ENCODE measurements at regions not wholly inside any gene's neighbourhood (a gene's known extent, or its start where the extent isn't known, plus 50 kb on each side); places are given as distances from the start of the nearest gene placed in this dataset.

DNA sequence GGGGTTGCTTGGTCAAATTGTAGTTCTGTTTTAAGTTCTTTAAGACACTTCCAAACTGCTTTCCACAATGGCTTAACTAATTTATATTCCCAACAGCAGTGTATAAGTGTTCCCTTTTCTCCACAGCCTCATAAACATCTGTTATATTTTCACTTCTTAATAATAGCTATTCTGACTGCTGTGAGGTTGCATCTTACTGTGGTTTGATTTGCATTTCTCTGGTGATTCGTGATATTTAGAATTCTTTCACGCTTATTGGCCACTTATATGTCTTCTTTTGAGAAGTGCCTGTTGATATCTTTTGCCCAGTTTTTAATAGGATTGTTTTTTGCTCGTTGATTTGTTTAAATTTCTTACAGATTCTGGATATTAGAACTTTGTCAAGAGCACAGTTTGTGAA, 278.6 kb upstream of the ITM2A start:
- Histone ChIP-seq H3K4me1 (ENCODE audit: control insufficient read depth in 1 of 2, insufficient read depth in 2 of 2, low read length in 2 of 2) (no peaks in the 10 kb centered on the region), H3K79me2 (ENCODE audit: insufficient read depth, low read length) (no peaks in the 10 kb centered on the region), H3K9ac (ENCODE audit: low read length) (no peak overlapping the region), H3K36me3 (ENCODE audit: control insufficient read depth in 1 of 2, insufficient read depth in 2 of 2, low read length in 2 of 2) (no peaks in the 10 kb centered on the region), H2AFZ (ENCODE audit: low read depth, low read length, poor library complexity, severe bottlenecking) (no peak overlapping the region), H3K27ac (ENCODE audit: low read depth, low read length) (no peak overlapping the region), H3K27me3 (ENCODE audit: insufficient read depth, low read length) (no peaks in the 10 kb centered on the region), H3K4me3 (replicated peaks in 1 of 2; ENCODE audit: low read depth in 1 of 2, low read length in 2 of 2) (no peak overlapping the region), H3K4me2 (ENCODE audit: low read length) (no peak overlapping the region), H4K20me1 (ENCODE audit: insufficient read depth) (no peaks in the 10 kb centered on the region), H3K9me3 (ENCODE audit: control insufficient read depth in 1 of 2, insufficient read depth in 1 of 2, low read depth in 1 of 2, low read length in 2 of 2) (0 out of 4 replicates have a peak, but pooled peaks cover 0 to 3% of the 10 kb centered on the region in 2 experiments), H3K9me2 (ENCODE audit: insufficient read depth) (no peaks in the 10 kb centered on the region)
- TF ChIP-seq EZH2phosphoT487 (IDR thresholded peaks at IDR 0.05; ENCODE audit: borderline replicate concordance) (no peak), CBX3 (IDR thresholded peaks at IDR 0.05; ENCODE audit: low read depth) (no peak), JUND (IDR thresholded peaks at IDR 0.05) (no peak), ZNF274 (IDR thresholded peaks at IDR 0.05; ENCODE audit: low read depth, low read length) (no peak), CEBPB (IDR thresholded peaks at IDR 0.05; ENCODE audit: low read depth) (no peak), SRF (IDR thresholded peaks at IDR 0.05; ENCODE audit: low read depth) (no peak), POLR2AphosphoS5 (IDR thresholded peaks at IDR 0.05; ENCODE audit: low read depth, low read length) (no peak), SP1 (IDR thresholded peaks at IDR 0.05; ENCODE audit: low read depth) (no peak), EGR1 (IDR thresholded peaks at IDR 0.05; ENCODE audit: low read depth) (no peak)
- TF ChIP-seq, protein P1, sequence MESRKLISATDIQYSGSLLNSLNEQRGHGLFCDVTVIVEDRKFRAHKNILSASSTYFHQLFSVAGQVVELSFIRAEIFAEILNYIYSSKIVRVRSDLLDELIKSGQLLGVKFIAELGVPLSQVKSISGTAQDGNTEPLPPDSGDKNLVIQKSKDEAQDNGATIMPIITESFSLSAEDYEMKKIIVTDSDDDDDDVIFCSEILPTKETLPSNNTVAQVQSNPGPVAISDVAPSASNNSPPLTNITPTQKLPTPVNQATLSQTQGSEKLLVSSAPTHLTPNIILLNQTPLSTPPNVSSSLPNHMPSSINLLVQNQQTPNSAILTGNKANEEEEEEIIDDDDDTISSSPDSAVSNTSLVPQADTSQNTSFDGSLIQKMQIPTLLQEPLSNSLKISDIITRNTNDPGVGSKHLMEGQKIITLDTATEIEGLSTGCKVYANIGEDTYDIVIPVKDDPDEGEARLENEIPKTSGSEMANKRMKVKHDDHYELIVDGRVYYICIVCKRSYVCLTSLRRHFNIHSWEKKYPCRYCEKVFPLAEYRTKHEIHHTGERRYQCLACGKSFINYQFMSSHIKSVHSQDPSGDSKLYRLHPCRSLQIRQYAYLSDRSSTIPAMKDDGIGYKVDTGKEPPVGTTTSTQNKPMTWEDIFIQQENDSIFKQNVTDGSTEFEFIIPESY (IDR thresholded peaks at IDR 0.05; ENCODE audit: extremely low read depth, insufficient replicate concordance, low read length): no peak
- RAD21 ChIA-PET (ENCODE audit: low non-redundant PET in 1 of 2, low total read pairs in 2 of 2, uncharacterized antibody in 2 of 2, unreplicated experiment in 2 of 2): no interaction called here
- POLR2A ChIA-PET: no interaction called here
- BruUV-seq (replicated peaks): no TSS peak
- DNase-seq (ENCODE audit: low read depth, low spot score) (no peak), ATAC-seq (no peak)
- CTCF ChIA-PET: no interaction called here
- intact Hi-C loops (cut with micrococcal nuclease): no loop called here

DNA sequence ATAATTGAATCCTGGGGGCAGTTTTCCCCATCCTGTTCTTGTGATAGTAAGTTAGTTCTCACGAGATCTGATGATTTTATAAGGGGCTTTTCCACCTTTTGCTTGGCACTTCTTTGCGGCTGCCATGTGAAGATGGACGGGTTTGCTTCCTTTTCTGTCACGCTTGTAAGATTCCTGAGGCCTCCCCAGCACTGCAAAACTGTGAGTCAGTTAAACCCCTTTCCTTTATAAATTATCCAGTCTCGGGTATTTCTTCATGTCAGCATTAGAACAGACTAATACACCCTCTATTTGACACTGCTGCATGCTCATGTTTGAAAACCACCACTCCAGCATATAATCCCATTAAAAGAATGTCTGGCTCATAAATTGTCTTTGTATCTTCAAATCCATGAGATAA, 264.4 kb upstream of the ITM2A start:
- intact Hi-C loops (cut with micrococcal nuclease): no loop called here
- Histone ChIP-seq H3K79me2 (ENCODE audit: insufficient read depth, low read length) (no peaks in the 10 kb centered on the region), H3K4me1 (ENCODE audit: control insufficient read depth in 1 of 2, insufficient read depth in 2 of 2, low read length in 2 of 2) (no peaks in the 10 kb centered on the region), H3K27me3 (ENCODE audit: insufficient read depth, low read length) (no peaks in the 10 kb centered on the region), H3K4me3 (replicated peaks in 1 of 2; ENCODE audit: low read depth in 1 of 2, low read length in 2 of 2) (no peak overlapping the region), H3K4me2 (ENCODE audit: low read length) (no peak overlapping the region), H2AFZ (ENCODE audit: low read depth, low read length, poor library complexity, severe bottlenecking) (no peak overlapping the region), H3K9me2 (ENCODE audit: insufficient read depth) (no peaks in the 10 kb centered on the region), H4K20me1 (ENCODE audit: insufficient read depth) (no peaks in the 10 kb centered on the region), H3K27ac (ENCODE audit: low read depth, low read length) (no peak overlapping the region), H3K9ac (ENCODE audit: low read length) (no peak overlapping the region), H3K9me3 (ENCODE audit: control insufficient read depth in 1 of 2, insufficient read depth in 1 of 2, low read depth in 1 of 2, low read length in 2 of 2) (no peaks in the 10 kb centered on the region), H3K36me3 (ENCODE audit: control insufficient read depth in 1 of 2, insufficient read depth in 2 of 2, low read length in 2 of 2) (no peaks in the 10 kb centered on the region)
- BruUV-seq (replicated peaks): no TSS peak
- DNase-seq (ENCODE audit: low read depth, low spot score): no peak
- TF ChIP-seq SIN3A (IDR thresholded peaks at IDR 0.05; ENCODE audit: low read depth) (no peak), YY1 (IDR thresholded peaks at IDR 0.05; ENCODE audit: extremely low read depth, insufficient replicate concordance, low read depth, low read length) (no peak), JUND (IDR thresholded peaks at IDR 0.05) (no peak), CEBPB (IDR thresholded peaks at IDR 0.05; ENCODE audit: low read depth) (no peak), SRF (IDR thresholded peaks at IDR 0.05; ENCODE audit: low read depth) (no peak)
- TF ChIP-seq, protein P1 (IDR thresholded peaks at IDR 0.05; ENCODE audit: extremely low read depth, insufficient replicate concordance, low read length): no peak
- TF ChIP-seq, protein P2, sequence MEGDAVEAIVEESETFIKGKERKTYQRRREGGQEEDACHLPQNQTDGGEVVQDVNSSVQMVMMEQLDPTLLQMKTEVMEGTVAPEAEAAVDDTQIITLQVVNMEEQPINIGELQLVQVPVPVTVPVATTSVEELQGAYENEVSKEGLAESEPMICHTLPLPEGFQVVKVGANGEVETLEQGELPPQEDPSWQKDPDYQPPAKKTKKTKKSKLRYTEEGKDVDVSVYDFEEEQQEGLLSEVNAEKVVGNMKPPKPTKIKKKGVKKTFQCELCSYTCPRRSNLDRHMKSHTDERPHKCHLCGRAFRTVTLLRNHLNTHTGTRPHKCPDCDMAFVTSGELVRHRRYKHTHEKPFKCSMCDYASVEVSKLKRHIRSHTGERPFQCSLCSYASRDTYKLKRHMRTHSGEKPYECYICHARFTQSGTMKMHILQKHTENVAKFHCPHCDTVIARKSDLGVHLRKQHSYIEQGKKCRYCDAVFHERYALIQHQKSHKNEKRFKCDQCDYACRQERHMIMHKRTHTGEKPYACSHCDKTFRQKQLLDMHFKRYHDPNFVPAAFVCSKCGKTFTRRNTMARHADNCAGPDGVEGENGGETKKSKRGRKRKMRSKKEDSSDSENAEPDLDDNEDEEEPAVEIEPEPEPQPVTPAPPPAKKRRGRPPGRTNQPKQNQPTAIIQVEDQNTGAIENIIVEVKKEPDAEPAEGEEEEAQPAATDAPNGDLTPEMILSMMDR (IDR thresholded peaks at IDR 0.05 in 2 of 3, conservative IDR thresholded peaks at IDR 0.05 in 1 of 3; ENCODE audit: borderline replicate concordance in 1 of 3, insufficient read depth in 1 of 3, low read depth in 2 of 3, low read length in 2 of 3): no peak
- TF ChIP-seq, protein P3, sequence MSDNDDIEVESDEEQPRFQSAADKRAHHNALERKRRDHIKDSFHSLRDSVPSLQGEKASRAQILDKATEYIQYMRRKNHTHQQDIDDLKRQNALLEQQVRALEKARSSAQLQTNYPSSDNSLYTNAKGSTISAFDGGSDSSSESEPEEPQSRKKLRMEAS (IDR thresholded peaks at IDR 0.05): no peak
- ATAC-seq: no peak
- RAD21 ChIA-PET (ENCODE audit: low non-redundant PET in 1 of 2, low total read pairs in 2 of 2, uncharacterized antibody in 2 of 2, unreplicated experiment in 2 of 2): no interaction called here
- CTCF ChIA-PET: no interaction called here
- POLR2A ChIA-PET: no interaction called here
